A549 (cell line): ENCODE measurements at regions not wholly inside any gene's neighbourhood (a gene's known extent, or its start where the extent isn't known, plus 50 kb on each side); places are given as distances from the start of the nearest gene placed in this dataset.

Source experiments
- ATAC-seq, 2 experiments: fragments of 200-7000 bp in 1 of 2; fragments of >200 bp in 1 of 2; cut with Nextera tagmentation in 1 of 2; cut with Tn5 transposase in 1 of 2; 3 replicates each; pipeline versions ENCODE4 v1.8.0 to v1.9.1; 2018 to 2020; ENCODE audit warnings: mild to moderate bottlenecking in 1 of 2, moderate library complexity in 1 of 2
- CTCF ChIA-PET: fragments of 300-600 bp; sonication (Branson Sonifier 250); formaldehyde crosslinking; extraction: SDS; loops from one replicate; lab custom pipeline; 2021; ENCODE audit warnings: antibody characterized with exemption, inconsistent platforms; lab: Yijun Ruan, JAX
- POLR2A ChIA-PET: fragments of 350-600 bp; formaldehyde crosslinking; extraction: SDS; loops from one replicate; lab custom pipeline; 2021; ENCODE audit warnings: antibody characterized with exemption, inconsistent platforms; lab: Yijun Ruan, JAX
- DNase-seq, 2 experiments: peaks; one replicate each; pipeline versions ENCODE4 v3.0.0 to v3.0.0-alpha.2; 2011 to 2016; ENCODE audit warnings: low read depth in 1 of 2, low spot score in 1 of 2
- FAIRE-seq: peaks from 2 replicates; lab custom pipeline; 2011; peaks lifted over from hg19 to GRCh38; lab: Jason Lieb, UNC
- H3K27ac ChIP-seq, 2 experiments: fragments of >200 bp; sonication (Bioruptor Twin); formaldehyde crosslinking; 3 replicates each; pipeline ENCODE4 v1.5.1; 2016 to 2017
- H3K4me1 ChIP-seq: fragments of >200 bp; sonication (Bioruptor Twin); formaldehyde crosslinking; 3 replicates; pipeline ENCODE4 v1.6.1; 2016
- H3K4me2 ChIP-seq: fragments of >200 bp; sonication (Bioruptor Twin); formaldehyde crosslinking; 3 replicates; pipeline ENCODE4 v1.6.1; 2016
- H3K4me3 ChIP-seq: fragments of >200 bp; sonication (Bioruptor Twin); formaldehyde crosslinking; 3 replicates; pipeline ENCODE4 v1.5.1; 2016
- H3K9me3 ChIP-seq: fragments of >200 bp; sonication (Bioruptor Twin); formaldehyde crosslinking; 3 replicates; pipeline ENCODE4 v1.6.1; 2016
- BHLHE40 ChIP-seq: IDR thresholded peaks from 2 replicates; pipeline ENCODE4 v1.6.1; 2012; ENCODE audit warnings: low read depth, low read length, inconsistent platforms
- CEBPB ChIP-seq, 2 experiments: fragments of >200 bp in 1 of 2; sonication (Bioruptor Twin) in 1 of 2; formaldehyde crosslinking in 1 of 2; IDR thresholded peaks; 2 replicates each; pipeline ENCODE4 v1.6.1; 2012 to 2016
- CHD4 ChIP-seq: fragments of 200-600 bp; sonication (generic); IDR thresholded peaks from 2 replicates; pipeline ENCODE4 v1.6.1; 2016; ENCODE audit warnings: antibody characterized with exemption, mild to moderate bottlenecking, borderline replicate concordance
- CTCF ChIP-seq: fragments of >200 bp; sonication (Bioruptor Twin); formaldehyde crosslinking; IDR thresholded peaks from 3 replicates; pipeline ENCODE4 v1.5.1; 2016
- E2F6 ChIP-seq: IDR thresholded peaks from 2 replicates; pipeline ENCODE4 v1.6.1; 2012; ENCODE audit warnings: low read depth, borderline replicate concordance
- EHF ChIP-seq: fragments of 250-450 bp; sonication (Bioruptor Pico); IDR thresholded peaks from 2 replicates; pipeline ENCODE4 v1.5.0; 2020; ENCODE audit warnings: mild to moderate bottlenecking
- EP300 ChIP-seq, 2 experiments: fragments of >200 bp; sonication (Bioruptor Twin); formaldehyde crosslinking; IDR thresholded peaks; 2 replicates in 1 of 2; 3 replicates in 1 of 2; pipeline ENCODE4 v1.6.1; 2016 to 2017
- FOSL2 ChIP-seq, 2 experiments: fragments of 450-650 bp in 1 of 2; fragments of >200 bp in 1 of 2; sonication (Bioruptor Twin) in 1 of 2; formaldehyde crosslinking; IDR thresholded peaks; 2 replicates each; pipeline versions ENCODE4 v1.5.0 to v1.6.1; 2016 to 2020; ENCODE audit warnings: mild to moderate bottlenecking in 1 of 2, moderate library complexity in 1 of 2
- HDAC2 ChIP-seq: fragments of 200-600 bp; sonication (generic); IDR thresholded peaks from 2 replicates; pipeline ENCODE4 v1.6.1; 2016
- HES2 ChIP-seq: fragments of >200 bp; sonication (Bioruptor Twin); formaldehyde crosslinking; IDR thresholded peaks from 2 replicates; pipeline ENCODE4 v1.6.1; 2016
- HMGXB4 ChIP-seq: fragments of 250-450 bp; sonication (Bioruptor Pico); IDR thresholded peaks from 2 replicates; pipeline ENCODE4 v1.5.0; 2021; ENCODE audit warnings: mild to moderate bottlenecking, moderate library complexity, borderline replicate concordance
- HOXA7 ChIP-seq: fragments of 250-450 bp; sonication (Bioruptor Pico); IDR thresholded peaks from 2 replicates; pipeline ENCODE4 v1.5.0; 2020; ENCODE audit warnings: mild to moderate bottlenecking, moderate library complexity
- HOXB13 ChIP-seq: fragments of 250-450 bp; sonication (Bioruptor Pico); IDR thresholded peaks from 2 replicates; pipeline ENCODE4 v1.5.0; 2020; ENCODE audit warnings: low read depth, mild to moderate bottlenecking, moderate library complexity
- HOXB5 ChIP-seq: fragments of 250-450 bp; sonication (Bioruptor Pico); IDR thresholded peaks from 2 replicates; pipeline ENCODE4 v1.5.0; 2020; ENCODE audit warnings: mild to moderate bottlenecking, moderate library complexity
- JUNB ChIP-seq: fragments of >200 bp; sonication (Bioruptor Twin); formaldehyde crosslinking; IDR thresholded peaks from 2 replicates; pipeline ENCODE4 v1.6.1; 2016
- KDM1A ChIP-seq: fragments of 200-600 bp; sonication (generic); IDR thresholded peaks from 2 replicates; pipeline ENCODE4 v1.6.1; 2016; ENCODE audit warnings: low read depth, mild to moderate bottlenecking
- MAZ ChIP-seq: fragments of 150-350 bp; IDR thresholded peaks from 2 replicates; pipeline ENCODE4 v1.6.1; 2014; ENCODE audit warnings: antibody characterized with exemption, low read depth, low read length, borderline replicate concordance
- MYC ChIP-seq: IDR thresholded peaks from 2 replicates; pipeline ENCODE4 v1.6.1; 2012; ENCODE audit warnings: mild to moderate bottlenecking, inconsistent platforms, low read length, improper control_type of control experiment, borderline replicate concordance
- NPAS2 ChIP-seq: fragments of 250-450 bp; sonication (Bioruptor Pico); IDR thresholded peaks from 2 replicates; pipeline ENCODE4 v1.8.0; 2022; ENCODE audit warnings: mild to moderate bottlenecking, moderate library complexity, borderline replicate concordance
- NR3C1 ChIP-seq: fragments of >200 bp; sonication (Bioruptor Twin); formaldehyde crosslinking; IDR thresholded peaks from 3 replicates; pipeline ENCODE4 v1.6.1; 2017
- PBX3 ChIP-seq: IDR thresholded peaks from 2 replicates; pipeline ENCODE4 v1.6.1; 2012
- RFX5 ChIP-seq: fragments of 450-650 bp; IDR thresholded peaks from 2 replicates; pipeline ENCODE4 v1.7.1; 2014; ENCODE audit warnings: antibody characterized with exemption, mild to moderate bottlenecking, moderate library complexity
- SMC3 ChIP-seq: fragments of >200 bp; sonication (Bioruptor Twin); formaldehyde crosslinking; IDR thresholded peaks from 3 replicates; pipeline ENCODE4 v1.6.1; 2018; ENCODE audit warnings: inconsistent platforms
- SREBF2 ChIP-seq: fragments of 450-650 bp; IDR thresholded peaks from 2 replicates; pipeline ENCODE4 v1.6.1; 2014; ENCODE audit warnings: mild to moderate bottlenecking, moderate library complexity
- TFCP2L1 ChIP-seq: fragments of 250-450 bp; sonication (Bioruptor Pico); IDR thresholded peaks from 2 replicates; pipeline ENCODE4 v1.5.0; 2021; ENCODE audit warnings: mild to moderate bottlenecking
- whole genome bisulfite sequencing: methylation state at CpG from one replicate; pipeline ENCODE4 v1.1.6; 2017; ENCODE audit errors: missing lambda C conversion rate; 5-methylcytosine and 5-hydroxymethylcytosine counted together

GRCh38 chr2:221778025-221778424 is 205.9 kb upstream of the EPHA4 start:
- ChIA-PET POLR2A (no interaction called here), CTCF (no interaction called here)
- WGBS: 65% methylated on average over 4 of the region's 4 CpGs
- no peak for ATAC-seq
- no peak for FAIRE-seq
- H3K4me2 ChIP-seq: no peak overlapping the region
- no peak overlapping the region for H3K4me3 ChIP-seq
- no peak for DNase-seq
- no peaks in the 10 kb centered on the region for H3K9me3 ChIP-seq
- peaks cover 17% of the 10 kb centered on the region for H3K4me1 ChIP-seq
- TF ChIP-seq TFCP2L1 (CRISPR knock-in tag) (no peak), SMC3 (no peak), NPAS2 (no peak), PBX3 (no peak), HOXA7 (CRISPR knock-in tag) (no peak), SREBF2 (no peak), BHLHE40 (no peak), HMGXB4 (CRISPR knock-in tag) (no peak), FOSL2 (IDR thresholded peaks at IDR 0.05) (no peak), FOSL2 (CRISPR knock-in tag; IDR thresholded peaks at IDR 0.05) (no peak), JUNB (no peak), HOXB13 (CRISPR knock-in tag) (no peak), HOXB5 (CRISPR knock-in tag) (no peak), EHF (CRISPR knock-in tag) (no peak), MYC (no peak)
- no peak overlapping the region for H3K27ac ChIP-seq

- TF ChIP-seq EP300 (IDR thresholded peaks at IDR 0.05) (no peak), HDAC2 (no peak), CEBPB (IDR thresholded peaks at IDR 0.05) (peak; percentile 21 to 24; a peak in 1 of 4 replicates)
- WGBS: 44% methylated on average over 1 of the region's 1 CpG
- ChIA-PET POLR2A (no interaction called here), CTCF (no interaction called here)
- H3K4me1 ChIP-seq: peaks cover 17% of the 10 kb centered on the region
- H3K27ac ChIP-seq: no peak overlapping the region
- H3K9me3 ChIP-seq: no peaks in the 10 kb centered on the region
- no peak for DNase-seq
- no peak for ATAC-seq
- no peak for FAIRE-seq
- no peak overlapping the region for H3K4me3 ChIP-seq
- no peak overlapping the region for H3K4me2 ChIP-seq
Observed at GRCh38 chr2:221777119-221777518, 205.0 kb upstream of the EPHA4 start.

GRCh38 chr2:221775096-221775495 is 203.0 kb upstream of the EPHA4 start:
- CTCF ChIA-PET: no interaction called here
- DNase-seq: no peak
- 48% methylated on average over 12 of the region's 12 CpGs for WGBS
- FAIRE-seq: no peak
- Histone ChIP-seq H3K4me2 (peak overlapping the region; percentile 10; the same call in 1 of the 3 replicates), H3K27ac (no peak overlapping the region), H3K4me1 (peaks cover 8% of the 10 kb centered on the region), H3K9me3 (no peaks in the 10 kb centered on the region), H3K4me3 (no peak overlapping the region)
- no peak for ATAC-seq
- POLR2A ChIA-PET: no interaction called here
- TF ChIP-seq KDM1A (no peak), MAZ (no peak), TFCP2L1 (CRISPR knock-in tag) (no peak), HOXA7 (CRISPR knock-in tag) (no peak), SREBF2 (no peak), HDAC2 (no peak), CTCF (no peak), HES2 (no peak), NR3C1 (no peak), RFX5 (no peak), CHD4 (no peak), E2F6 (no peak)
- TF ChIP-seq, all 56 proteins: peak for 0
